ENCODE measurements at regions not wholly inside any gene's neighbourhood (a gene's known extent, or its start where the extent isn't known, plus 50 kb on each side); places are given as distances from the start of the nearest gene placed in this dataset.

DNA sequence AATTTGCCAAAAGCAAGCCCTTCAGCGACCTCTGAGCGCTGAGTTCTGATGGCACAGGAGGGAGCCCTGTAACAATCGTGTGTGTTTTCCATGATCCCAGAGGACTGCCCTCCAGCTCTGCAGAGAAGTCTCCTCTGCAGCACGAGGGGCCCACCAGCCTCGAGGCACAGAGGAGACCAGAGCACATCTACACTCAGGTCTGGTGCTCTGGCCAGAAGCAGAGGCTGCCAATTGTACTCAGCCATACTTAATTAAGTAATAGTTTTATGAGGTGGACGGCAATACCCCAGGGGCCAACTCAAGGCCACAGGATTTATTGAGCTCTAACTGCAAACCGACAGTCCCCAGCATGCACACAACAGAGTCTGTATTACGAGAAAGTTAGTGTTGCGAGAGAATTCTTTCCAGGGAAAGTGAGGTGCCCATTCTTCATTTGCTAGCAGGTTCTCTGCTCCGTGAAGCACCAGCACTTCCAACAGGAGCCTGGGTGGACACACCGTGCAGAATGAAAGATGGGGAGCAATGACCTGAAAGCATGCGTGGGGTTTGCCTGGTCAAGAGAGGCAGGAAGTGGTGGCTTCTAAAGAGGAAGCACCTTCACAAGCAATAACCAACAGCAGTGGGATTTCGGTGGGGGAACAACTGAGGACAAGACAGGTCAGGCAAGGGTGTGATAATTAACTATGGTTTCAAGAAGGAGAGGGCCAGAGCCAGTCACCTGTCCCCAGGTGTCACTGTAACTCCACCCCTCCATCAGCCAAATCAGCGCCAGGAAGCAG lies 92.8 kb upstream of the FOXC1 start:
- DNase-seq: no peak

DNA sequence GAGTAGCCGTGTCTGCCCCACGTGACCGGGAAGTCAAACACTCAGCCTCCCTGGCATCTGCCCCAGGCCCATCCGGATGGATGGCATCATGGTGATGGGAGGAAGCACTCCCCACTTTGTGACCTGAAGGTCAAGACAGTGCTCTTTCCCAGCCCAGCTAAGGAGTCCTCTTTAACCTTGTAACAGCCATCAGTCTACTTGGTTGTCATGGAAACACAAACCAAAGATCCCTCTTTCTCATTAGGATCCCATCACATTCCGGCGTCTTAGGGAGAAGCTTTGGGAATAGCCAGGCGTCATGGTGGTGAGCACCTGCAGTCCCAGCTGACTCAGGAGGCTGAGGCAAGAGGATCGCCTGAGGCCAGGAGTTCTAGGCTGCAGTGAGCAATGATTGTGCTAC lies 90.9 kb upstream of the FOXC1 start:
- no peak for DNase-seq

DNA sequence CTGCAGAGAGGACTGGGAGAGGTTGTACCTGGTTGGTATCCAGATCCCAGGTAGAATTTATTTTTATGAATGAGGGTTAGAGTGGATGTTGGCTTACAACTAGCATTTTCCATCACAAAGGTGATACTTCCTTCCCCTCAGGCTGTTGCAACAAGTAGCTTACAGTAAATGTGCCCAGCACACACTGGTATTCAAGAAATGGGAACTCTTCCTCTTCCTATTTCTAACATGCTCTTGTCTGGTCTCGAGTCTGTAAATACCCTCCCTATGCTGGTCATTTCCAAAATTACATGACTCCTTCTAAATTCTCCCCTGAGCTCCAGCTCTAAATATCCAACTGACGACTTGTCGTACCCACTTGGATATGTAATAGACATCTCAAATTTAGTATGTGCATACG lies 90.1 kb upstream of the FOXC1 start:
- DNase-seq: no peak

DNA sequence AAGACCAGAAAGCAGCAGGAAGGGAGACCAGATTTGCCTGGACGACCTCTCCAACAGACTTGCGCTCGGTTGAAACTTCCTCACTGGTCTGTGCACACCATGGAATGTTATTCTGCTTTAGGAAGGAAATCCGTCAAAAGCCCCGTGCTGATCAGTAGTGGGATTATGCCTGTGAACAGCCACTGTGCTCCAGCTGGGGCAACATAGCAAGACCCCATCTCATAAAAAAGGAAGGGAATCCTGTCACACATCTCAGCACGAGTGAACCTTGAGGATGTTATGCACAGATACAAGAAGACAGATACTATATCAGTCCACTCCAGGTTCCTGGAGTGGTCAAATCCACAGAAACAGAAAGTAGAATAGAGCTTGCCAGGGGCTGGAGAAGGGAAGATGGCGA lies 86.9 kb upstream of the FOXC1 start:
- no peak for DNase-seq

DNA sequence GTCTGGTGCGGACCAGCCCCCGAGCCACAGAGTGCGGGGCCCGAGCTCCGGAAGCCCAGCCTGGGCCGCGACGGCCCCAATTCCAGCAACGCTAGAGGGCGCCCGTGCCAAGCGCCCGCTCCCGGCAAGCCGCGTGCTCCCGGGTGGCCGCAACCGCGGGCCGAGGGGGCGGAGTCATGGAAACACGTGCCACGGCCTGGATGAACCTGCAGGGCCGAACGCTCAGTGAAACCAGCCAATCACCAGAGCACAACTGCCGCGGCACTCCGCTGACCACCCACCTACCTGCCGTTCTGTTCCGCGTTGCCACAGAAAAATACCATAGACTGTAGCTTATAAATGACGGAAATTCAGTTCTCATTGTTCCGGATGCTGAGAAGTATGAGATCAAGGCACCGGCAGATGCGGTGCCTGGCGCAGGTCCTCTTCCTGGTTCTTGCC lies 85.7 kb upstream of the FOXC1 start:
- peak; percentile 64 for DNase-seq

DNA sequence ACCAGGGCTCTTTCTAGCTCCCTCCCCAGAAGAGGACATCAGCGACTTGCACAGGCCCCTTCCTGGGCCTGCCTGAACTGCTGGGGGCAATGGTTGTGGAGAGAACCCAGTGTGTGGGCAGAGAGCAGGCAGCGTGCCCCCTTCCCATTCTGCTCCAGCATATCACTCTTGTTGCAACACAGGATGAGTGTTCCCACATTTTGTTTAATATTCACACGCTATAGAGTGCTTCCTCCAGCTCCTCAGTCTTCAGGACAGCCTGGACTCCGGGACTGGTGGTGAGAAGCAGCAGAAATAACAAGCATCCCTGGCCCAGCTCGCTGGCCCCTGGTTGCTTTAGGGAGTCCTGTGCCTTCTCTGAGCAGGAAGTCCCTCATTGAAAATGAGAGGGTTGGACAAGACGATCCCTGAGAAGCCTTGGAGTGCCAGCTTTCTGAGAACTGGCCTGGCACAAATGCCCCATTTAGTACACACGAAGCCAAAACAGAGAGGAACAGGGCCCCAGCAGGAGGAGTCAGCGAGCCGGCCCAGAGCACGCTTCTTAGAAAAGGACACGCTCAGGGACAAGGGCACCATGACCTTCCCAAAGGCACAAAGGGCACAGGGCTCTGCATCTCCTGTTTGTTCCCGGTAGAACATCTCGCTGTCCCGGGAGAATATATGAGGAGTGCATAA lies 84.2 kb upstream of the FOXC1 start:
- no peak for DNase-seq

DNA sequence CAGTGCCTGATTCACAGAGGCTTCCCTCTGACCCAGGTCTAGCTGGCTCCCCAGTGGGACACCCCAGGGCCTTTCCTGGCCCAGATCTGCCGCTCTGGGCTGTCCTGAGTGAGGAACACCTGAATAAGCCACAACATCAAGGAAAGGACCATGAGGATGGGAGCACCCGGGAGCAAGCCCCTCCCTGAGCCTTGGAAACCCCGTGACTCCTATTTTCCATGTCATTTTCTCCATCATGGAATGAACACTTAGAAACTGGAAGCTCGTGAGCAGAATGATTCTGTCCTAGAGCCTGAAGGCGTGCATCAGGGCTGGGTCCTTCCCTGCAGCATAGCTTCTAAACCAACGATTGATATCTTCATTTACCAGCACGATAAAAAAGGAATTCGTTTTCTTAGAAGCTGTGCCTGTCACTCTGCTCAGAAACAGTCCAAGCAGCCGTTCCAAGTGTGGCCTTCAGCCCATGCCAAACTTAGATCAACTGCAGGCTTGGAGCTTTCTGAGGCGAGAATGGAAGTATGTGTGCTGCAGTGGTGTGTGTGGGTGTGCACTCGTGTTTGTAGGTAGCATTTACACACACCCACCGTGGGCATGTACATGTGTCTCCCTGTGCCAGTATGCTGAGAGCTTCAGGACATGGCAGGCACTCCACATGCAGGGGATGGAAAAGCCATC lies 83.2 kb upstream of the FOXC1 start:
- no peak for DNase-seq

DNA sequence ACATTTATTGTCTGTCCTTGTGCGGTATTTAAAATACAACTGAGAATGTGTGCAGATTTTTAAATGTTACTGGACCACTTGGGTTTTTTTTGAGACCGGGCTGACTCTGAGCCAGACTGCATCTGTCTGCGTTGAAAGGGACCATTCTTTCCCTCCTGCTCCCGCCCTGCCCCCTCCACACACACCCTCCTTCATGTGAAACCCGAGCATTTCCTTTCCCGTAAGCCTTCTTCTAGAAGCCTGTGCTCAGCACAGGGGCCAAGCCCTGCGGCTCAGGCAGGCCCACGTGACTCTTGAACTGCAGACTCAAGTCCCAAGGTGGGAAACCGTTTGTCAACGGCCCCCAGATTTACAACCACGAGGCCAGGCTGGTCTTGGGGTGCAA lies 82.7 kb upstream of the FOXC1 start:
- DNase-seq: peak; percentile 63

DNA sequence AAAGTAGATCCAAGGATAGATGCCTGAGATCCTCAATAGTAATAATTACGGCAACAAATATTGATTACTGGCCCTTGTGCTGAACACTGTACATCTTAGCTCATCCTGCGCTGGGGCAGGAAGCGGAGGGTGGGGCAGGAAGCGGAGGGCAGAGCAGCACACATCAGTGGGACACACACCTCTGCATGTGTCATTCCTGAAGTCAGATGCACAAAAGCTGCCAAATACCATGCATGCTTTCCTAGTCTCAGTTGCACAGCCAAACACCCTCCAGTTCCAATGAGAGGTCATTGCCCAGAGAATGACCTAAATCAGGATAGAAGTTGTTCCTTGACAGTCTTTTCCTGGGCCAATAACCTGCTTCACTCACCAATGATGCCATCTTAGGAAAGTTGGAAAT lies 74.4 kb upstream of the FOXC1 start:
- peak; percentile 20 for DNase-seq

DNA sequence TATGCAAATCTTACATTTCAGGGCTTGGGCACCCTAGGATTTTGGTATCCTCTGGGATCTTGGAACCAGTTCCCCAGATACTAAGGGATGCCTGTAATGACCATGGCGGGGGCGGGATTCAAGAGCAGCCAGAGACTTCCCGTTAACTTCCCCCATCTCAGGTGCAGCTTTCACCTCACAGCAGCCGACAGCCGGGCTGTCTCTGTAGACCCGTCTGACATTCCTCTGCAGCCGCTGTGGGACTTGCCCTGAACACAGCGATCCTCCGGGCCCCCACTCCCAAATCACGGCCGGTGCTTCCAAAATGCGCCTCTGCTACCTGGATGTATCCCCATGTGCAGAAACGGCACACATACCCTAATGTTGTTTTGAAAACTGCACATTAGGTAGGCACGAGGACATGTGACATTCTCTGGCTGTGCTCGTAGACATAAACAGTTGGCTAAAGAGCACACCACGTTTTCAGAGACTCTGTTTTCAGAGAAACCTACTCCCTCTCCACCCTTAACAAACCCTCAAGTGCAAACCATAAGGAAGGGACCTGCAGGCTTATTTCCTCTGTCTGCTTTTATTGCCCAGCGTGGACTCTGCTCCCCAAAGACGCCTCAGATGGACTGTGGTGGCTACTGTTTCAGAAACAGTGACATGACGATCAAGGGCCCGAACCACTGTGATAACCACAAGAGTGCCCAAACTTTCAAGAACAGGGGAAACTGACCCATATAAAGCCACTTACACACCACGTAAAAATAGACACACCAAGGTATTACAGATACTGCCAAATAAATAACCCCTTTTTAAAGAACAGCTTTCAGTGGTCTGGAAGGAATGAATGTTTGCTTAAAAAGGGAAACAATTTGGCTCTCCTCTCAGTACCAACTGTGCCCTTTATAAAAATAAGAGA lies 72.9 kb upstream of the FOXC1 start:
- no peak for DNase-seq

DNA sequence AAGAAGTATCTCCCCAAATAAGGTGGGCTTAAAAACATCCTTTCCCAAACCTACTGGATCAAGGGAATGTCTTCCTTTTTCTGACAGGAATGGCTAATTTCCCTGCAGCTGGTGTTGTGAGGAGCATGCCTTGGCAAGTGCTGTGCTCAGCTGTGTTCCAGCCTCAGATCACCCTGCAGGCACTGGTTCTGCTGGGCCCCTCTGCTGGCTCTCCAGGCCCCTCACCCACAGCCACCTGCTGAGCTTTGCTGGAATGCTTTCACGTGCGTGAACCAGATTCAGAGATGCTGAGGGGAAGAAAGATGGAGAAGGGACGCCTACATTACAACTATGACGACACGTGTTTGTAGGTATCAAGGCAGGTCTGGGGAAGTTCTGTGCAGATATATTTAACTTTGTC lies 71.3 kb upstream of the FOXC1 start:
- no peak for DNase-seq

DNA sequence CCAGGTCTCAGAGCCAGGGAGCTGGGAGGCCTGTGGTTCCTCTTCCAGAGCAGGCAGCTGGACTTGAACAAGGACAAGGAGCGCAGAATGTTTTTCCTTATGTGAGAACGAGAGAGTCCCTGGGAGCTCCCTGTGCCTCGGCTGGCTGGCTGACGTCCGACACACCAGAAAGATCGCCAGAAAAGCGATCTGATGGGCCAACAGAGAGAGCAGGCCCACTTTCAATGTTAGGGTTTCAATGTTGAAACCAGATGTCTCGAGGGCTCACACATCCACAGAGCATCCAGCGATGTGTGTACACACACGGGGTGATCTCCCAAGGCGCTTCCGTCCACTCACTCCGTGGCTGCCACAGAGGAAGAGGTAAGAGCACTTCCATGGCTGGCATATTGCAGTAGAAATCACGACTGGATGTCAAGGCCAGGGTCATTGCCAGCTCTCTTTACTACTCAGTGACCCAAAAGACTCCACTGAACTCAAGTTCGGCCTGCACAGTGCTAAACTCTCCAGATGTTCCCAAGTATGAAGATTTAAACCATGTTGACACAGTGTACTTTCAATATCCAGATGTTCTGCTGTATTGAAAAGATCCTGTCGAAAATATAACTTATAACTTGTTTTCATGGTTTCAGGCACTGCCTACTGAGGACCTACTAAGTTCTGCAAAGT lies 70.8 kb upstream of the FOXC1 start:
- DNase-seq: no peak

DNA sequence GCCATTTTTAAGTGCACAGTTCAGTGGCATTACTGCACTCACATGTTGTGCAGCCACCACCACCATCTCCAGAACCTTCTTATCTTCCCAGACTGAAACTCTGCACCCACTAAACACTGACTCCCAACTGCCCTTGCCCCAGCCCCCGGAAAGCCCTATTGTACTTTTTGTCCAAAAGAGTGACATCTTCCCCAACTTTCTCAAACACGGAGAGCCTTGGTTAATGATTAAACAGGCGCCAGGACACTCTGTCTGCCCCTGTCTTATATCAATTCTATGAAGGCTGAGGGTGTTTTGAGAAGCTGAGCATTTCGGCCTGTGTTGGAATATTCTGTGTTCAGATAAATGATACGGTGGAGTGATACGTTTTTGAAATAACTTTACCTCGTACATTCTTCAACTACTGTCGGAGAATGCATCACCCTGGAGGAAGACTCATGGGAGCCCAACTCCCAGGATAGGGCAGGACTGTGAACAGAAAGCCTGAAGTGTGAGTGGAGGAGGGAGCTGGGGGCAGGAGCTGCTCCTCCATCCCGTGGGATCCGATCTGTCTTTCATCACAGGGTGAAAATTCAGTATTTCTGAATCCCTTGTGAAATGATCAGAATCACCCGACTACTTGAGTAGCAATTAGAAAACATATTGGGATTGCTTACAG lies 68.7 kb upstream of the FOXC1 start:
- no peak for DNase-seq

DNA sequence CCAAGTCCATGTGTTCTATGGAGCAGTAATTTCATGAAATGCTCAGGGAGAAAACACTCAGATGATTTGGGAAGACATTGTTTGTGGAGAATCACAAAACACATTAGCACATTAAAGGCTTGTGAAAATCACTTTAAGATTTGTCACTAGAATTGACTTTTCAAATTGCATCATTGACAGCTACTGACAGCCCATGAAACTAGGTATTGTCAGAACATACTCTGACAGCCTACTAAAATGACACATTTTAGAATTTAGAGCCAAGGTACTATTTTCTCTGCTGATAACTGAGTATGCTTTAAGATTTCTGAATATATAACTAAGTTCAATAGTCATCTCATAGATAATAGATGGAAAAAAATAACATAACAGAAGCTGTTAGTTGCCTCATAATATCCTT lies 67.4 kb upstream of the FOXC1 start:
- DNase-seq: no peak

DNA sequence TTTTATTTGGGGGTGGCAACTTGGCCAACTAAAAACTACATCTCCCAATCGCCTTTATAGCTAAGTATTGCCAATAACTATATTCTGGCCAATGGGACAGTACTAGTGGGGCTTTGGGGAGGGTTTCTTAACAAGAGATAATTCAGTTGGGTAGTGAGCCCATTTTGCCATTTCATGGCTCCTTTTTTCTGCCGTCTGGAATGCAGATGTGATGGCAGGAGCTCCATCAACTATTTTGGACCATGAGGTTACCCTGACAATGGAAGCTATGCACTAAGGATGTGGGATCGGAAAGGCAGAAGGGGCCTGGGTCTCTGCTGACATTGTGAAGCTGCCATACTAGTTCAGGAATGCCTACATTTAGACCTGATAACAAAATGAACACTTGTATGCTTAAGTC lies 67.0 kb upstream of the FOXC1 start:
- DNase-seq: no peak

DNA sequence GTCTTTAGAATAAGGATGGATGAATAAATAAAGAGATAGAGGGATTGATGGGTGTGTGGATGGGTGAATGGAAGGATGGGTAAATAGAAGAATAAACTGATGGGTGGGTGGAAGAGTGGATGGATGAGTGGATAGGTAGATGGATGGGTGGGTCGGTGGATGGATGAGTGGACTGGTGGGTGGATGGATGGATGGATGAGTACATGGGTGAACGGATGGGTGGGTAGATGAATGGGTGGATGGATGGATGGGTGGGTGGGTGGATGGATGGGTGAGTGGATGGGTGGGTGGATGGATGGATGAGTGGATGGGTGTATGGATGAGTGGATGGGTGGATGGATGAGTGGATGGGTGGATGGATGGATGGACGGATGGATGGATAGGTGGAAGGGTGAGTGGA lies 65.7 kb upstream of the FOXC1 start:
- DNase-seq: no peak

DNA sequence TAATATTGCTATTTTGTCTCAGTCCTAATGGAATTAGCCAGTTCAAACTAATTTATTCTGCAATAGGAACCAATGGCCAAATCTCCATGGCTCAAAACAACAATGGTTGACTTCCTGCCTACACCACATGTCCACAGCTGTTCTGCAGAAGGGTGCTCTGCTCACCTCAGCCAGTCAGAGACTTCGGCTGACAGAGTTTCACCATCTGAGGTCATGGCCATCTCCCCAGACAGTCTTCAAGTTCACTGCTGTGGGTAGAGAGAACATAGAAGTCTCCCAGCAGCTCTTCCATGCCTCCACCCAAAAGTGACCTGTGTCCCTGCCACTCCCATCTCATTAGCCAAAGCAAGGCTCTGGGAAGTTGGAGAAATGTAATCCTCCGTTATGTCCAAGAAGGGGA lies 65.1 kb upstream of the FOXC1 start:
- no peak for DNase-seq

DNA sequence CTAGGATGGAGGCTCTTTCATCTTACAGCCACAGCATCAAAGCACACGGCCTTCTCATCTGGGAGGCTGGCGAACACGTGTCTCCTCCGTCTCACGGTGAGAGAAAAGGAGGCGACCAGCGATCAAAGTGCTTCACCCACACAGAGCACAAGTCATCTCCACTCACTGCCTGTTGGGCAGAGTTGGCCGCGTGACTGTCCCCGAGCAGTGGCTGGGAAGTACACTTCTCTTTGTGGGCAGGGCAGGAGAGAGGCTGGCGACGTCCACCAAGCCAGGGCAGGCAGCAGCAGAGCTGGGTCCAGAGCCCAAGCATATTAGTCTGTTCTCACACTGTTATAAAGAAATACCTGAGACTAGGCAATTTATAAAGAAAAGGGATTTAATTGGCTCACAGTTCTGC lies 64.1 kb upstream of the FOXC1 start:
- DNase-seq: no peak

DNA sequence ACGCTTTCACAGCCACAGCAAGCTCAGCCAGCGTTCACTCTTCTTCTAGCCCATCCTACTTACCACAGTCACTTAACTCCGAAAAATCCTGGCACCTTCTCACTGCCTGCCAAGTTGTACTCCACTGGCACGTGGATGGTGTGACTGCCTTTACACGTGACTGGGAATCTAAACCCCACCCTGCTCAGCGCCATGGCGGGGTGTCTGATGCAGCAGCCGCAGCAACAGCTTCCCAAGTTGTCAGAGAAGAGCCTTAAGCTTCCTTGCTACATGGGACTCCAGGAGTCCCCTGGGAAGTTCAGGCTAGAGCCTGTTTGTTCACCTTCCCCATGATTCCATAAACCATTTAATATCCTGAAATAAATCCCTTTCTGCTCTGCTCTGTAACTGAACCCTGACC lies 61.9 kb upstream of the FOXC1 start:
- no peak for DNase-seq

DNA sequence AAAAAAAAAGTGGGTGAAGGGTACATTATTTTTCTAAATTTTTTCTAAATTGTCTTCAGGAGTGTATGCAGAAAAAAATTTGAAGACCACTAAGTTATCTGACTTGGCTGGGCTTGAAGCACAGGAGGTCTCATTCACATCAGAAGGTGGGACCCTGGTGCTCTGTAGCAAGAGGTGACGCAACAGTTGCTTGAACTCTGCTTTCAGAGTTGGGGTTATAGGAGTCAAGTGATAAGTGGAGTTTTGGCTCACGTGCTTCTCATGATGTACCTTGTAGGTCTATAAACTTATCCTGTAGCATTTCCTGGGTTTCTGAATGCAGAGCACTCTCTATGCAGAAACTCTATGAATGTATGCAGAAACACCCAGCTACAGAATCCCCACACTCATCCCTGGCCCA lies 58.5 kb upstream of the FOXC1 start:
- DNase-seq: no peak

DNA sequence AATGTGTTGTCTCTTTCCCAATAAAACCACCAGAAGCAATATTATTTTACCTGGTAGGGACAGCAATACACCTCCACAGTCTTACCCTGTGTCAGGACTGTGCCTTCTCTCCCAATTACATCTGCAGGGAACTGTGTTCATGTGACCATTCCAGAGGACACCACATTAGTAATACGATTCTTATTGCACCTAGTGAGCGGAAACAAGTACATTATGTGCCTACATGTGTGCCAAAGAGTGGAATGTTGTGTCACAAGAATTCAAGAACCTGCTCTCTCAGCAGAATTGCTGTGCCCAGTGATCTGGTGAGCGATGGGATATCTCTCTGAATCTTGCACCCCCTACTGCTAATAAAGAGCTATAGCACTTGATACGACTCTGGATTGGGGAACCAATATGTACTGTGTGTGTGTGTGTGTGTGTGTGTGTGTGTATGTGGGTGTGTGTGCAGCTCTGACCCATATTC lies 57.4 kb upstream of the FOXC1 start:
- no peak for DNase-seq

DNA sequence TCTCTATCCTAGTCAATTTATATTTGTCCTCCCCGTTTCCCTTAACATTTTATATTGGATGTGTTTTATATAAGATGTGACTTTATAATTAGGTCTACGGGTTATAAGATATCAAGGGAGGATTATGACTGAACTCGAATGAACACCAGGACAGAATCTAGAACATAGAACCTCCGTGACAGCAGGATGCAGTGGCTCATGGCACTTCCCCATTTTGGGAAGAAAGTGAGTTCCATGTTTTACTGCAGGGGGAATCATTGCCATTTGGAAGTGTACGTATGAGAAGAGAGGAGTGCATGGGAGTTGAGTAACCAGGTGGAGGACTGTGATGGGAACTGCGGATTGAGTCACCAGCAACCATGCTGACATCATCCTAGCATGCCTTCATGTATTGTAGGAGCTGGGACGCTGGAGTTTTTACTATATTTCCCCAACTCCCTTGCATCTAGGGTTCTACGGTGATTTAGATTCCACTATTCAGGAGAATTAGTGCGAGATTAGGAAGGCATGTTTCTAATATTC lies 56.1 kb upstream of the FOXC1 start:
- DNase-seq: no peak

Measured in fibroblast of upper back skin (primary cell).